ENCODE measurements at regions not wholly inside any gene's neighbourhood (a gene's known extent, or its start where the extent isn't known, plus 50 kb on each side); places are given as distances from the start of the nearest gene placed in this dataset.

DNA sequence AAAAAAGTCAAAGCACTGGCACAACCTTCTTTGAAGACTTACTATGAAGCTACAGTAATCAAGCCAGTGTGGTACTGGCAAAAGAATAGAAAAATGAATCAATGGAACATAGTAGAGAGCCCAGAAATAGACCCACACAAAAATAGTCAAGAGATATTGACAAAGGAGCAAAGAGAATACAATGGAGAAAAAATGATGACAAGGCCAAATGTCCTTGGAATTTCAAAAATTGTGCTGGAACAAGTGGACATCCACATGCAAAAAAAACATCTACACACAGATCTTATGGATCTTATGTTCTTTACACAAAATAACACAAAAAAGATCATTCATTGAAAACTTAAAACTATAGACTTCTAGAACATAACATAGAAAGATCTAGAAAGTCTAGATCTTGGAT, 1379.7 kb upstream of the SEL1L start:
- no peaks in the 10 kb centered on the region for H3K27me3 ChIP-seq (ENCODE audit: control insufficient read depth, insufficient read depth, low read length)
- no peaks in the 10 kb centered on the region for H3K36me3 ChIP-seq (ENCODE audit: control insufficient read depth, insufficient read depth, low read length)
- TF ChIP-seq CTCF (IDR thresholded peaks at IDR 0.05) = no peak
- H3K27ac Mint-ChIP-seq = no peak overlapping the region
- ATAC-seq = no peak
- intact Hi-C loops (cut with micrococcal nuclease) = no loop called here
- peaks cover 19 to 21% of the 10 kb centered on the region in 2 donors for H3K9me3 Mint-ChIP-seq
- no peaks in the 10 kb centered on the region for H3K36me3 Mint-ChIP-seq
- H3K4me3 ChIP-seq (ENCODE audit: low read length) = no peak overlapping the region
- no peak overlapping the region for H3K4me3 Mint-ChIP-seq
- H3K4me1 Mint-ChIP-seq = no peaks in the 10 kb centered on the region
- H3K4me1 ChIP-seq (ENCODE audit: control insufficient read depth, insufficient read depth, low read length) = no peaks in the 10 kb centered on the region
- H3K9me3 ChIP-seq (ENCODE audit: control insufficient read depth, insufficient read depth, low read length) = peaks cover 2% of the 10 kb centered on the region
- H3K27me3 Mint-ChIP-seq (ENCODE audit: low read depth in 2 of 2) = no peaks in the 10 kb centered on the region
- no peak overlapping the region for H3K27ac ChIP-seq (ENCODE audit: low read length)
- no peak for DNase-seq

- Mint-ChIP-seq H3K27ac (no peak overlapping the region), H3K27me3 (ENCODE audit: low read depth in 2 of 2) (no peaks in the 10 kb centered on the region), H3K4me1 (no peaks in the 10 kb centered on the region), H3K36me3 (no peaks in the 10 kb centered on the region), H3K9me3 (peaks cover 17 to 21% of the 10 kb centered on the region in 2 donors), H3K4me3 (no peak overlapping the region)
- H3K4me3 ChIP-seq (ENCODE audit: low read length) = no peak overlapping the region
- intact Hi-C loops (cut with micrococcal nuclease) = no loop called here
- H3K9me3 ChIP-seq (ENCODE audit: control insufficient read depth, insufficient read depth, low read length) = peaks cover 9% of the 10 kb centered on the region
- H3K27me3 ChIP-seq (ENCODE audit: control insufficient read depth, insufficient read depth, low read length) = no peaks in the 10 kb centered on the region
- DNase-seq (no peak), ATAC-seq (no peak)
- no peaks in the 10 kb centered on the region for H3K36me3 ChIP-seq (ENCODE audit: control insufficient read depth, insufficient read depth, low read length)
- TF ChIP-seq CTCF (IDR thresholded peaks at IDR 0.05) = no peak
- WGBS (ENCODE audit: insufficient coverage) = 90% methylated on average over 3 of the region's 3 CpGs
- no peak overlapping the region for H3K27ac ChIP-seq (ENCODE audit: low read length)
- no peaks in the 10 kb centered on the region for H3K4me1 ChIP-seq (ENCODE audit: control insufficient read depth, insufficient read depth, low read length)
Observed at GRCh38 chr14:82915381-82915780, 1381.7 kb upstream of the SEL1L start.

- no peak overlapping the region for H3K27ac ChIP-seq (ENCODE audit: low read length)
- no peaks in the 10 kb centered on the region for H3K4me1 ChIP-seq (ENCODE audit: control insufficient read depth, insufficient read depth, low read length)
- Mint-ChIP-seq H3K4me3 (no peak overlapping the region), H3K36me3 (peaks cover 15% of the 10 kb centered on the region), H3K4me1 (no peaks in the 10 kb centered on the region), H3K9me3 (peaks cover 14 to 22% of the 10 kb centered on the region in 2 donors), H3K27ac (no peak overlapping the region), H3K27me3 (ENCODE audit: low read depth in 2 of 2) (no peaks in the 10 kb centered on the region)
- H3K4me3 ChIP-seq (ENCODE audit: low read length) = no peak overlapping the region
- no peak for DNase-seq
- no peaks in the 10 kb centered on the region for H3K36me3 ChIP-seq (ENCODE audit: control insufficient read depth, insufficient read depth, low read length)
- intact Hi-C loops (cut with micrococcal nuclease) = no loop called here
- TF ChIP-seq CTCF (IDR thresholded peaks at IDR 0.05) = no peak
- no peak for ATAC-seq
- no CpG with 5 or more reads among the region's 1 CpG for WGBS (ENCODE audit: insufficient coverage)
- H3K9me3 ChIP-seq (ENCODE audit: control insufficient read depth, insufficient read depth, low read length) = peaks cover 3% of the 10 kb centered on the region
- H3K27me3 ChIP-seq (ENCODE audit: control insufficient read depth, insufficient read depth, low read length) = no peaks in the 10 kb centered on the region
Observed at GRCh38 chr14:82935691-82936090, 1402.0 kb upstream of the SEL1L start.

DNA sequence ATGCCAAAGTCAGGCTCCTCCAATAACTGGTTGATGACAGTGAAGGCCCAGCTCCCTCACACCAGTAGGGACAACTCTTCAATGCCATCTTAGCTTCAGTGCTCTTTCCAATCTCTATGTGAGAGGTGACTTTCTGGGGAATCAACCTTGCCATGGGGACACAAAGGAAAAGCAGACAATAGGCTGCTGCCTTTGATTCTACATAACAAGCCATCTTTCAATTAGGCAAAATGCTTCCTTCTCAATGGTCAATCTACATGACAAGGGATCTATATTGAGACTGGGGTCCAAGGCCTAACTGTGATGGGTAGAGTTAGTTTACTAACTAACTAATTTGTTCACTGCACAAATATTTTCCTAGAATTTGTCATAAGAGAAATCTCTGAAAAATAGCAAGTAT, 1417.5 kb upstream of the SEL1L start:
- DNase-seq (no peak), ATAC-seq (no peak)
- Mint-ChIP-seq H3K27me3 (ENCODE audit: low read depth in 2 of 2) (no peaks in the 10 kb centered on the region), H3K9me3 (peaks cover 9 to 13% of the 10 kb centered on the region in 2 donors), H3K4me1 (no peaks in the 10 kb centered on the region), H3K27ac (no peak overlapping the region), H3K36me3 (peaks cover 7% of the 10 kb centered on the region), H3K4me3 (no peak overlapping the region)
- Histone ChIP-seq H3K4me3 (ENCODE audit: low read length) (no peak overlapping the region), H3K4me1 (ENCODE audit: control insufficient read depth, insufficient read depth, low read length) (no peaks in the 10 kb centered on the region), H3K27ac (ENCODE audit: low read length) (no peak overlapping the region), H3K27me3 (ENCODE audit: control insufficient read depth, insufficient read depth, low read length) (no peaks in the 10 kb centered on the region), H3K36me3 (ENCODE audit: control insufficient read depth, insufficient read depth, low read length) (no peaks in the 10 kb centered on the region), H3K9me3 (ENCODE audit: control insufficient read depth, insufficient read depth, low read length) (peaks cover 3% of the 10 kb centered on the region)
- intact Hi-C loops (cut with micrococcal nuclease) = no loop called here
- no peak for TF ChIP-seq CTCF (IDR thresholded peaks at IDR 0.05)

Measured in natural killer cell (primary cell).